SIG-M5 treated with dmso at 0.1 percent for 504 hours (cell line): ENCODE measurements at regions not wholly inside any gene's neighbourhood (a gene's known extent, or its start where the extent isn't known, plus 50 kb on each side); places are given as distances from the start of the nearest gene placed in this dataset.
A peak's percentile ranks its signal among the peaks of the same experiment; 100 is the strongest.

Source experiments
- DNase-seq: peaks from one replicate; lab custom pipeline; 2025; ENCODE audit not compliant: unreplicated experiment; lab: John Stamatoyannopoulos, UW

DNA sequence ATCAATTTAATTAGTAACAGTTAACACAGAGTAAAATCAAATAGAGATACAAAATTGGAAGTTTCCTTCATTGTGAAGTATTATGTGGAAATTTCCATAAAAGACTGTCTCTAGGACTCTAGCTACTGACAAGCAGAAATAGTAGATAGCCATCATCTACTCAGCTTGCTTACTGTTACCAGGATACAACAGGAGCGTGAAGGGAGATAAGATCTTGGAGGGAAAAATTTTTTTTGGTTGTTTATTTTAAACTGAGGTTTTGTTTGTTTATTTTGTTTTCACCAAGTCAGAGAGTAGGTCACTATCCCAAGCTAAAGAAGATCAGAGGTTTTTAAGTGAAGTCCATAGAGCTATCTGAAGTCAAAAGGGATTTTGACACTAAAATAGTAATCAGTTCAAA is 861.3 kb upstream of the MGAT4C start:
- DNase-seq = no peak

DNA sequence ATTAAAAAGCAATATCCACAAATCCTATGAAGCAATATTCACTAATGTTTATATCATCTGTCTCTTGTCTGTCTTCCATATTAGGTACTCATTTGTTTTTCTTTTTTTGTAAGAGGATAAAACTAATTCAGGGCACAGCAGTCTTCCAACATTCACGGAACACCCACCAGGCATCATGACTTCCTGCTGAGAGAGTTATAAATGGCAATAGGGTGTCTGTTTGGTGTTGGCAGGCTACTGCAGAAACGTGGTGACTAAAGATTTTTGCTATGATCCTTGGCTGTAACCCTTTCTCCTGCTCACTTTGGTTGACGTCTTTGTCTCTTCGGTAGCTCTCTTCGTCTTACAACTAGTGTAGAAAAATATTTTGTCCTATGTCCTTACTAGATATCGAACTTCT is 860.6 kb upstream of the MGAT4C start:
- DNase-seq = no peak

DNA sequence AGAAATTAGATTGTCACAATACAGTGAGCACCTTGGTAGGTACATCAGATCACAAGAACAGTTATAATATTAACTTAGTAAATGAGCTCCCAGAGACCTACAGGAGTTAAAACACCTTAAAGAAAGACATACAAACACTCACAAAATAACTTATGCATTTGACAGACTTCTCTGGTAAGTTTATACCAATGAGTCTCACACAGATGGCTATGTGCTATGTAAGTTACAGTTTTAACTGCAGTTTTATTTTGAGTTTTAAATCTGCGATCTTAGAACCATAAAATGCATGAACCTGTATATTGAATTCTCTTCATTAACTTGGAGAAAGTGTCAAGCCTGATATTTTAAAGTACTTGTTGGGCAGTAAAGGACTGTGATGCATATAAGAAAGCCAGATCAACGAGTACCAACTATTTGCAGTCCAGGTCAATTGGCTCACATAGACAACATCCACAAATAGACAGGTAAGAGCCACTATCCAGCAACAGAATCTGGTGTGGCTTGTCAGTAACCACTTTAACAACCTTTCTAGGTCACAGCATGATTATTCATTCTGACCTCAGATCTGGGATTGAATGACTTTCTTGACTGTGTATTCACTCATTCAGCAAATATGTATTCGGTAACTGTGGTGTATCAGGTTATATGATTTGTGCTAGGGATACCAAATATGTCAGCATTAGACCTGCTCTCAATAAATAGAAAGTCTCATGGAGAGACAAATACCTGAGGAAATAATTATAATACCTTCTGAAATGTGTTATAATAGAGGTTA is 856.6 kb upstream of the MGAT4C start:
- peak; percentile 14 for DNase-seq

DNA sequence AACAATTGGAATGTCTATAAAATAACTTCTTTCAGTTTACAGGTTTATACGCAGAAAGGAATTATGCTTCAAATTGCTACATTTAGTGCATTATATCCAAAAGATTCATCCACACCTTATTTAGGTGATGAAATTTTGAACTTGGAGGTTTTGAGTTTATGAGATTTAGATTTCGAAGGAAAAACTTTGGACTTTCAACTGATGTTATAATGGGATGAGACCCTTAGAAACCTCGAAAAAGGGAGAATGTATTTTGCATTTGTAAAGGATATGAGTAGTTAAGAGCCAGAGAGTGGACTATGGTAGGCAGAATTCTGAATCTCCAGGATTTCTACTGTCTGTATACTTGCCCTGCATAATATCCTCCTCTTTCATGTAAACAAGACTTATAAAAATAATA is 851.6 kb upstream of the MGAT4C start:
- no peak for DNase-seq

DNA sequence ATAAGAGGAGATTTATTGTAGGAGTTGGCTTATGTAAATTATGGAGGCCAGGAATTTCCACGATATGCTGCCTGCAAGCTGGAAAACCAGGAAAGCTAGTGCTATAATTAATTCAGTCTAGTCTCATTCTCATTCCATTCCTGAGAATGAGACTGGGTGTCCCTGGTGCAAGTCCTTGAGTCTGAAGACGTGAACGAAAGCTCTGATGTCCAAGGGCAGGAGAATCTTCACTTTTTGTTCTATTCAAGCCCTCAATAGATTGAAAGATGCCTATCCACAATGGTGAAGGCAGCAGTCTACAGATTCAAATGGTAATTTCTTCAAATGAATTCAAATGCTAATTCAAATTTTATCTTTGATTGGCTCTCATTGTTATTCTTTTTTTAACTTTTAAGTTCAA is 851.1 kb upstream of the MGAT4C start:
- DNase-seq = no peak

- no peak for DNase-seq
Measured at GRCh38 chr12:87096082-87096585, 839.9 kb upstream of the MGAT4C start.

DNA sequence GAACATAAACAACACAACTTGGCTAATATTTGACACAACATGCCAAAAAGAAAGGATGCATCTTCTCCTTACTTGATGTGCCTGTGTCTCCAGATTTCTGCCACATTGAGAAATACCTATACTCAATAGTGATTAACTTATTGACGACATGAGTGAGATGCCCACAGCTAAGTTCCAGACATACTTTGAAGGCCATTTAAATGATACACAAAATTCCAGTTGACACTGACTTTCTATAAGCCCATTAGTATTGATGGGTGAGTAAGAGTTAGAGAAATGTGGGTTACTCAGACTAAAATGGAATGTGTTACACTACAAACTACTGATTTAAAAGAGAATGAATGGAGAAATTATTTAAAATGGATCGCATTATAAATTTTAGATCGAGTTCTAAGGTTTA is 838.2 kb upstream of the MGAT4C start:
- no peak for DNase-seq

- DNase-seq = no peak
Measured at GRCh38 chr12:87092421-87092820, 836.2 kb upstream of the MGAT4C start.

GRCh38 chr12:87086118-87086891 is 830.1 kb upstream of the MGAT4C start:
- no peak for DNase-seq

- no peak for DNase-seq
Measured at GRCh38 chr12:87085286-87085685, 829.1 kb upstream of the MGAT4C start.

DNA sequence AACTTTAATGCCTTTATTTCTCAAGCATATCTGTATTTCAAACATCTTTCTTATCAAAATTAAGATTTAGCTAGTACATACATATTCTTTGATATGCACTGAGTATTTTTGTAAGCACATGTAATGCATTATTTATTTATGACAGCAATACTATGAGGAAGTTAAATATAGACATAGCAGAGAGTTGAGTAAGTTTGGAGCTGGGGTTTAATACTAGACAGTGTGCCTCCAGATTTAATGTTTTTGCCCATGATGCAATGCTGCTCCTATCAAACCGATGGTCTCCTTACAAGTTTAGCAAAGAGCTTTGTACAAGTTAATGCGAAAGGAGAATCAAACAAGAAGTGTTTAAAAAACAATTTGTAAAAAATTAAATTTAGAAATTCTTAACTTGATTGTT is 826.6 kb upstream of the MGAT4C start:
- DNase-seq = peak; percentile 3

- DNase-seq = no peak
Measured at GRCh38 chr12:87074781-87075180, 818.6 kb upstream of the MGAT4C start.

DNA sequence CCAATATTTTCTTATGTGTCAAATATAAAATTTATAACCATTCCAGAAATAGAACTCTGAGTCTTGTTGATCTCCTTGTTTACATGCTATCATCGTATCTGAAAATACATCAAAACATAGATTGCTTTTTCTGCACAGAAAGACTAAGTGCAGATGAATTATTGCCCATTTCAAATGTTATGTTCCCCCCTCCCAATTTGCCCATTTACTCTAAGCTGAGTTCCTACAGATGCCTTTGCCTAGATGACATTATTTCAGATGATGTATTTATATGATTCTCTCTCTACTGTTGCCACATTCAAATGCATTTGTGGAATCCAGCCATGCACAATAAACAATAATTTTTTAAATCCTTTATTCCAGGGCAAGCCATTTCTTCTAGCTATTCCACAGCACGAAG is 810.1 kb upstream of the MGAT4C start:
- DNase-seq = no peak

GRCh38 chr12:87059231-87059630 is 803.0 kb upstream of the MGAT4C start:
- DNase-seq = no peak

GRCh38 chr12:87054226-87054625 is 798.0 kb upstream of the MGAT4C start:
- no peak for DNase-seq

DNA sequence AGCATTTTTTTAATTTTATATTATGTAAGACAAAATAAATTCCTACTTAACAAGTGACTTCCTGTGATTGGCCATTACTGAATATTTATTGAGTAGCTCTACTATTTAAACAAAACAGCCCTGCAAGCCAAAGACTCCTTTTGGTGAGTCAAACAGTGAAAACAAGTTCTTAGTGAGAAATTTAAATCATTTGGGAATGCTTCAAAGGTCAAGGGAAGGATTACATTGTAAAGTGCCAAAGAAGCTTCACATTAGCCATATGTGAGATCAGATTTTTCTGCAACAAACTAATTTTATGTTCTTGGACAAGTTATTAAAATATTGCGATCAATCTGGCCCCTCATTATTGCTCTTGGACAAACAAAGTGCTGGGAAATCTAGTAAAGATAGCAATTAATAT is 795.4 kb upstream of the MGAT4C start:
- no peak for DNase-seq

- DNase-seq = no peak
Measured at GRCh38 chr12:87047691-87048090, 791.5 kb upstream of the MGAT4C start.

DNA sequence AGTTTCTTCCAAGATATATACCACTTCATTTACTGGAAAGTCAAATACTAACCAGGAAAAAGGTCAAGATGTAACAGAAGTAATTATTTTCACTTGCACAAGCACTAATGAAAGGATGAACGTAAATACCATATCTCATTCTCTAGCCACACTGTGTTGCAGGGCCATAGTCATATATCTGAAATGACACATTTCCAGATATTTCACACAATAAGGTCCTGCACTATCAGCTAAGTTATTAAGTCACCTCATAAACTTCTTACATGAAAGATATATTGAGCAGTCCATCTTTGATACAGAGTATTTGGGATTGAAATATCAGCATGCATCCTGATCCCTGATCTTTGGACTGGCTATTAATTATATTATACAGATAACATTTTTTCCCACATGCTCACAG is 783.3 kb upstream of the MGAT4C start:
- DNase-seq = no peak

GRCh38 chr12:87038098-87038497 is 781.9 kb upstream of the MGAT4C start:
- DNase-seq = no peak

DNA sequence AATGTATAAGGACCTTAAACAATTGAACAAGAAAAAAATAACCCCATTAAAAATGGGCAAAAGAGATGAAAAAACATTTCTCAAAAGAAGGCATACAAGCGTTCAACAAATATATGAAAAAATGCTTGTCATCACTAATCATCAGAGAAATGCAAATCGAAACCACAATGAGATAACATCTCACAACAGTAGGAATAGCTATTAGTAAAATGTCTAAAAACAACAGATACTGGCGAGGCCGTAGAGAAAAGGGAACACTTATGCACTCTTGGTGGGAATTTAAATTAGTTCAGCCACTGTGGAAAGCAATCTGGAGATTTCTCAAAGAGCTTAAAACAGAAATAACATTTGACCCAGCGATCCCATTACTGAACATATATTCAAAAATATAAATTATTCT is 769.8 kb upstream of the MGAT4C start:
- no peak for DNase-seq

DNA sequence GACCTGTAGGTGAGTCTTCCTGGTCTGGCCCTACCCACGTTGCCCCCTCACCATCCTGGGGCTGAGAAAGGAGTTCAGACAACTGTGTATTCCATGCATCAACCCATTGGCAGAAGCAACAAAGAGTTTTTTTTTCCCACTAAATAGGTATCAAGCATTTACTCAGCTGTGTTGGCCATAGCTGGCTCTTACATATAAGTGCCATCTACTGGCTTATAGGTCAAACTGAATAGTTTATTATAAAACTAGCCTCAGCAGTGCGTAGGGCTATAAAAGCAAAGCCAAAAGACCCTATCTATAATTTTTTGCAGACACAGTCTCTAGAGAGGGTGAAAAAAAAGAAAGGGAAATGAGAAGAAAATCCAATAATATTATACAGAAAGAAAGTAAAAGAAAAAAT is 765.2 kb upstream of the MGAT4C start:
- no peak for DNase-seq

DNA sequence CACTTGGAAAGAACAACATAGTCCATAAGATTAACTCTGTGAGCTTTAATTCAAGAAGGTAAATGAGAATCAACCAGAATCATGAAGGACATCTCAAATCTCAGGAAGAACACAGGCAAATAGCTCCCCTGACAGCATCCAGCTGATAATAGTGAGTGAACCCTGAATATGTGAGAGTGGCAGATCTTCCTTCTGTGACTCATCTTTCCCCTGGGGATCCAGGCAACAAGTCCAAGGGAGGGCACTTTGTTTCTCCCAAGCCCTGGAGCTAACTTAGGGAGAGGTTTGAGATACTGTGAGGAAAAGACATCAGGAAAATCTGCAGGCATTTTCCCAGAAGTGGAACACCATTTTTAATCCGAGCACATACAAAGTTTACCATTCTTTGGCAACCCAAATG is 763.9 kb upstream of the MGAT4C start:
- no peak for DNase-seq
